IPS DF 4.7 (cell line): ENCODE measurements at regions not wholly inside any gene's neighbourhood (a gene's known extent, or its start where the extent isn't known, plus 50 kb on each side); places are given as distances from the start of the nearest gene placed in this dataset.

Experiments used
- DNase-seq: peaks from one replicate; pipeline ENCODE4 v3.0.0-alpha.2; 2013; ENCODE audit warnings: low spot score; ENCODE audit errors: extremely low read depth

GRCh38 chr4:45795135-45795534, 328.7 kb downstream of the GABRG1 start:
- no peak for DNase-seq

- DNase-seq, result no peak
These were observed 345.3 kb downstream of the GABRG1 start for GRCh38 chr4:45778514-45778913.

- no peak for DNase-seq
These were observed 347.7 kb downstream of the GABRG1 start for GRCh38 chr4:45776146-45776545.

- no peak for DNase-seq
These were observed 352.9 kb downstream of the GABRG1 start for GRCh38 chr4:45770958-45771357.

DNA sequence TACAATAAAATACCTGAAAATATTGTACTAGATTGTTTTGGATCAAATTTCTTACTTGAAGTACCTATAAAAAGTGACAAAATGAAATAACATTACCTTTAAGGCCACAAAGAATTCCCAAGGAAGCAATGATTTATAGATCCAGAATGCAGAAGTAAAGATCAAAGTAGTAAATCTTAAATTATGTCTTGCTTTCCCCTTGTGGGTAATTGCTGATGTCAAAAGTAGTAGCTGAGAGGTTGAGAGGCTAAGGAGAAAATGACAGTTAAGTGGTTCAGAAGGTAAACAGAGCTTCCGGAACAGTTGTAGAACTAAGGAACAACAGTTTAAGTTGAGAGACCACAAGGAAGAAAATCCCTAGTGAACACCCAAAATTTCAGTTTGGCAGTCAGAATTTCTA, 358.3 kb downstream of the GABRG1 start:
- no peak for DNase-seq

DNA sequence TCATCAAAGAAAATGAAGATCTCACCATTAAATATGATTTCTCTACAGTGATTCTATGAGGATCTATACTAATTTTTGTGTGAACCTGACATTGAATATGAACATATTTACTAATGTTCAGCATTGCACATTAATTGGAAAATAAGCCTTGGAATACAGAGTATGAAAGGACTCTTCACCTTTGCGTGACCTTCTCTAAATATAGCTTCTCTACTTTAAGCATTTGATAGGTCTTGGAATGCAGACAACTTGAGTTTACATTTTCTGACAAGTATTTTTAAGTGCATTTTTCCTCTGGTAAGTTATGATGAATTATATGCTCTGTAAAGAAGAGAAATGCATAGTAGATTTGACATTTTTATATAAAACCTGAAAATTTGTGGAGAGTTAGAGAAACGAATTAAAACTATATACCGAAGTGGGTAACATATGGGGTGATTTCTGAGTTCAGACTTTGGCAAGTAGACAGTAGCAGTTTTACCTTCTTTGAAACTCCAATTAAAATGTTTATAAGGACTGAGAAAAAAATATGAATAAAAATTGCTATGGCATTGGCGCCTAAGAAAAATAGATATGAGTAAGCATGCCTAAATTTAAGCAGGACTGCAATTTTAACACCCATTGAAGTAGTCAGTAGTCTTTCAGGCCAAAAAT, 371.9 kb downstream of the GABRG1 start:
- DNase-seq, result no peak

GRCh38 chr4:45750721-45751120, 373.1 kb downstream of the GABRG1 start:
- no peak for DNase-seq

DNA sequence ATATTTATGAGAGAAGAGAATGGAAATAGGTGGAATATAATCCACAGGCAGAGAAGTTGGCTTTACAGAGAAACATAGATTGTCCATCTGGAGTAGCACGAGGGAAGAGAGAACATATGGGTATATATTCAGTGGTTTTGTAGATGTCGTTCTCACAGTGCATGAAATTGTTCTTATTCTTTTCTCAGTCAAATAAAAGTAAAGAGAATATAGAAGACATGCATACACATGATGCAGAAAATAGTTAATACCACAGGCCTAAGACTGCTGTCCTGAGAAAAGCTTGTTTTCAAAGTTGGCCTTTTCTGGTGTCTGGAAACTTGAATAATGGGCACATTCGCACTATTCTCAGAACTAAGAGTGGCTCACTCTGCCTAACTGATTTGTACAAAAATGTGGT, 378.1 kb downstream of the GABRG1 start:
- no peak for DNase-seq

GRCh38 chr4:45741897-45742296, 382.0 kb downstream of the GABRG1 start:
- no peak for DNase-seq

GRCh38 chr4:45732161-45732560, 391.7 kb downstream of the GABRG1 start:
- DNase-seq, result no peak

DNA sequence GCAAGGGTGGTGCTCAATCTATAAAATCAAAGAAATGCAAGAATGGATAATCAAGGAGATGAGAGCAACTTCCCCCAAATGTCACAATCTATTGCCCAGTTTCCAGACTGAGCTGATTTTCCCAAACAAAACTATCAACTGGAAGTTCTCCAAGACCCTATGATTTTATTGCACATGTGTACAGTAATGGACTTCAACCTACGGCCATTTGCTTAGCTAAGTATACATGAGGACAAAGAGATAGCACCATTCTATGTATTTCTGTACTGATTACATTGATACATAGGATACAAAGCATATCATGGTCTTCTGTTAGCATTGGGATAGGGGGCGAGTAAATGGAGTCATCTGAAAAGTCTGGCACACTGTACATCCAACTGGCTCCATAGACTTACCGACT, 407.8 kb downstream of the GABRG1 start:
- no peak for DNase-seq

DNA sequence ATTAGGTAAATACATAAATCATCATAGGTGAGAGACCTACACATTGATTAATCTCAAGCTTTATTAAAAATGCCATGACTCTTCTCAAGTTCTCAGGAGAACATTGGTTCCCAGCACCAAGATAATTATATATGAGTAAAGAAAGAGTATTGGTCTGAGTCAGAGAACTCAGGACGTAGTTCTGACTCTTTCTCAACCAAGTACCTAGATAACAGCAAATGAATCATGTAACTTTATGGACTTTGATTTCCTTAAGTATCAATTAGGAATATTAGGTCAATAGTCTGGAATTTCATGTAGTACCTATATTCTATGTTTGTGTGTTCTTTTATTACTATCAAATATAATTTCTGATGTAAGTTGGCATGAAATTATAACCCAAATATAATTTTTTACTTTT, 409.9 kb downstream of the GABRG1 start:
- DNase-seq, result no peak

- no peak for DNase-seq
These were observed 422.2 kb downstream of the GABRG1 start for GRCh38 chr4:45701621-45702020.

DNA sequence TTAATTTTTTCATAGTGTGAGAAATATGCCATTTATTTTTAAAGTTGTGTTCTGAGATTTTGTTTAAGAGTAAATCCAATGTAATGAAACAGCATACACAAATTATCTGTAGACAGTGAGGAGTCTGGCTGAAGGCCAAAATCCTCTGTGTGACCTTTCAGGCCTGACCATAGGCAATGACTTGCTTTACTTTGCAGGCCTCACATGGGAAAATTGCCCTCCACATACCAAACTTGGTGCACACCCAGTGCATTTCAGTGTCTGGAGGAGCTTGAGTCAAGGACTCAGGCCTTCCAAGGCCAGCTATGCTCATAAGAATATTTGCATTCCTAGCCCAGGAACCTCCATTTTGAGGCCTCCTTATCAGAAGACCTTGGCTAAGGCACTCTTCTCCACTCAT, 430.1 kb downstream of the GABRG1 start:
- DNase-seq, result no peak

DNA sequence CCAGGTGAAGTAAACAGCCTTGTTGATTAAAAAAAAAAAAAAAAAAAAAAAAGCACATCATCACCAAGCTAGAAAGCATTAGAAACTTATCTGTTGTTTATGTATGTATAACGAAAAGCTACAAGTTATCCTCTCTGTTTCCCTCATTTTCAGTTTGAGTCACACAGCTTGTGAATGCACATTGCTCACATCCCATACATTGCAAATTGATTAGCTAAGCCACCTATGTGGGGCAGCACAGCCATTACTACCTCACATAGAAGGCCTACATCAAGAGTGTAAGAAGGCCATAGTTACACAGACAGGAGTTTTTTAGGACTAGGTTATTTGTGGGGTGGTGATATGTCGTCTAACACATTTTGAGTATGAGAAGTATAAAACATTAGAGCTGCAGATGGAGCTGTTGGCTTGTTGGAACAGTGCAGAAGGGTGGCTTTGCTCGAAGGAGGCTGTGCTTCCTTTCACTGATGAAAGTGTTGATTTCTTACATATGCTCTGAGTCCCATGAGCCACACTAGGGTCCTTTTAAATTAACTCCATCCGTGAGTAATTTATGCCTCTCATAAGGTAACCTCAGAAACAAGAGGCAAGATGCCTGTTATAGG, 431.6 kb downstream of the GABRG1 start:
- DNase-seq, result no peak

- no peak for DNase-seq
These were observed 435.5 kb downstream of the GABRG1 start for GRCh38 chr4:45688341-45688740.

- no peak for DNase-seq
These were observed 444.4 kb downstream of the GABRG1 start for GRCh38 chr4:45679411-45679810.

GRCh38 chr4:45668128-45668527, 455.7 kb downstream of the GABRG1 start:
- no peak for DNase-seq

DNA sequence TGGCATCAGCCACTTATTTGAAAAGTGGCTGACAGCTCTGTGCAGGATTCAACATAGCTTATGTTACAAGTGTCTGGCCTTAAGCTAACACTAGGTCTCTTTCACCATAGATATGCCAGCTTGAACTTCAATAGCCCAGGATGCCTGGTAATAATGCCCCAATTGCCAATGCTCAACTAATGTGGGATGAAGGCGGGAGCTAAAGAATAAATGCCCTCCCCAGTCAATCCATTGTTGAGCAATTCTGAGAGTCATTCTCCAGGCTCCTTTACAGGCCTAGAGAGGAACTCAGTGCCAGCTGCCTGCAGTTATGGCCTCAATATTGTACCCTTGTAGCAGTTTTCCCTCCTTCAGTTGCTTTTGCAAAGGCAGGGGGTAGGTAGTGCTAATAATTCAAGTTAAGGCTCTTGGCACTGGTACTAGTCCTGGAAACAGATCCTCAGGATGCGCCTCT, 460.2 kb downstream of the GABRG1 start:
- DNase-seq, result no peak

- DNase-seq, result no peak
These were observed 460.9 kb downstream of the GABRG1 start for GRCh38 chr4:45663003-45663402.

- no peak for DNase-seq
These were observed 462.0 kb downstream of the GABRG1 start for GRCh38 chr4:45661893-45662292.

- no peak for DNase-seq
These were observed 473.3 kb downstream of the GABRG1 start for GRCh38 chr4:45650545-45650944.

GRCh38 chr4:45648846-45649245, 475.0 kb downstream of the GABRG1 start:
- no peak for DNase-seq
